ENCODE measurements at regions not wholly inside any gene's neighbourhood (a gene's known extent, or its start where the extent isn't known, plus 50 kb on each side); places are given as distances from the start of the nearest gene placed in this dataset.

- no peak for TF ChIP-seq ZNF217 (IDR thresholded peaks at IDR 0.05)
These were observed 168.0 kb downstream of the NXNL2 start (continued) for GRCh38 chr9:88702985-88703384.

- in situ Hi-C loops (cut with MboI) (no loop called here), intact Hi-C loops (cut with micrococcal nuclease; ENCODE audit: unreplicated experiment) (no loop called here)
- DNase-seq (ENCODE audit: low read depth, low spot score) (no peak), FAIRE-seq (no peak), ATAC-seq (no peak)
- POLR2A ChIA-PET, result no interaction called here
- CTCF ChIA-PET, result no interaction called here
- Histone ChIP-seq H2AFZ (ENCODE audit: control insufficient read depth, low read depth, low read length) (no peak overlapping the region), H4K20me1 (ENCODE audit: control insufficient read depth, insufficient read depth) (no peaks in the 10 kb centered on the region), H3K9me3 (replicated peaks; ENCODE audit: control insufficient read depth, insufficient read depth, low read length) (no peaks in the 10 kb centered on the region), H3K36me3 (ENCODE audit: control insufficient read depth in 2 of 2, insufficient read depth in 2 of 2, low read length in 1 of 2) (no peaks in the 10 kb centered on the region), H3K27ac (ENCODE audit: control insufficient read depth, insufficient read depth) (no peak overlapping the region), H3K4me2 (ENCODE audit: control insufficient read depth, insufficient read depth) (no peak overlapping the region), H3K4me1 (ENCODE audit: control insufficient read depth, insufficient read depth, low read length) (no peaks in the 10 kb centered on the region), H3K4me3 (no peak overlapping the region), H3K79me2 (ENCODE audit: control insufficient read depth, insufficient read depth, low read length) (no peaks in the 10 kb centered on the region), H3K9ac (ENCODE audit: control insufficient read depth, insufficient read depth, low read length) (no peak overlapping the region), H3K27me3 (replicated peaks in 1 of 2; ENCODE audit: control insufficient read depth in 2 of 2, insufficient read depth in 2 of 2, low read length in 1 of 2) (no peaks in the 10 kb centered on the region)
- no TSS peak for BruUV-seq (replicated peaks)
- RAD21 ChIA-PET (ENCODE audit: unreplicated experiment), result no interaction called here
- 65% methylated on average over 37 of the region's 38 CpGs for WGBS (ENCODE audit: insufficient coverage, insufficient replicate concordance, low lambda C conversion rate, missing lambda C conversion rate)
- TF ChIP-seq SKIL (IDR thresholded peaks at IDR 0.05; ENCODE audit: low read depth, poor library complexity, severe bottlenecking) (no peak), YY1 (IDR thresholded peaks at IDR 0.05; ENCODE audit: low read depth, low read length) (no peak), FOS (IDR thresholded peaks at IDR 0.05; ENCODE audit: borderline replicate concordance, extremely low read depth, insufficient read length) (no peak), CEBPB (IDR thresholded peaks at IDR 0.05; ENCODE audit: borderline replicate concordance in 1 of 2, low read depth in 2 of 2, low read length in 2 of 2) (no peak), RBBP5 (conservative IDR thresholded peaks at IDR 0.05) (no peak), SP1 (IDR thresholded peaks at IDR 0.05; ENCODE audit: low read depth, low read length) (no peak), SMAD5 (IDR thresholded peaks at IDR 0.05; ENCODE audit: low read depth) (no peak), MEF2A (IDR thresholded peaks at IDR 0.05; ENCODE audit: insufficient read depth, low read depth, low read length) (no peak), E2F8 (IDR thresholded peaks at IDR 0.05; ENCODE audit: low read depth, partially characterized antibody) (no peak), BCL3 (IDR thresholded peaks at IDR 0.05; ENCODE audit: borderline replicate concordance, insufficient read depth, low read depth, low read length, poor library complexity, severe bottlenecking) (no peak), TCF3 (IDR thresholded peaks at IDR 0.05; ENCODE audit: borderline replicate concordance, insufficient read depth, low read depth, low read length) (no peak), CBFB (IDR thresholded peaks at IDR 0.05; ENCODE audit: low read depth) (no peak), NFIC (IDR thresholded peaks at IDR 0.05; ENCODE audit: low read depth, low read length) (no peak), NR2C1 (IDR thresholded peaks at IDR 0.05) (no peak), CREM (IDR thresholded peaks at IDR 0.05; ENCODE audit: low read depth) (no peak), JUND (IDR thresholded peaks at IDR 0.05; ENCODE audit: low read depth, low read length) (no peak)
- SMC1A ChIA-PET (ENCODE audit: uncharacterized antibody, unreplicated experiment), result no interaction called here
These were observed 171.5 kb downstream of the NXNL2 start for GRCh38 chr9:88706193-88707113.
